Prostate gland (tissue), 2 donors: ENCODE measurements at regions not wholly inside any gene's neighbourhood (a gene's known extent, or its start where the extent isn't known, plus 50 kb on each side); places are given as distances from the start of the nearest gene placed in this dataset.

Source experiments
- POLR2A ChIP-seq: fragments of 450-650 bp; IDR thresholded peaks from one replicate; pipeline ENCODE4 v1.6.1; 2016; ENCODE audit warnings: antibody characterized with exemption, mild to moderate bottlenecking
- TF ChIP-seq, protein P1 (sequence below), 4 experiments: fragments of 200-600 bp in 2 of 4; fragments of 450-650 bp in 2 of 4; sonication (generic) in 2 of 4; IDR thresholded peaks; 1 replicate in 3 of 4; 2 replicates in 1 of 4; pipeline ENCODE4 v1.5.1; 2016 to 2019; ENCODE audit warnings: antibody characterized with exemption in 4 of 4, mild to moderate bottlenecking in 2 of 4, moderate library complexity in 2 of 4

DNA sequence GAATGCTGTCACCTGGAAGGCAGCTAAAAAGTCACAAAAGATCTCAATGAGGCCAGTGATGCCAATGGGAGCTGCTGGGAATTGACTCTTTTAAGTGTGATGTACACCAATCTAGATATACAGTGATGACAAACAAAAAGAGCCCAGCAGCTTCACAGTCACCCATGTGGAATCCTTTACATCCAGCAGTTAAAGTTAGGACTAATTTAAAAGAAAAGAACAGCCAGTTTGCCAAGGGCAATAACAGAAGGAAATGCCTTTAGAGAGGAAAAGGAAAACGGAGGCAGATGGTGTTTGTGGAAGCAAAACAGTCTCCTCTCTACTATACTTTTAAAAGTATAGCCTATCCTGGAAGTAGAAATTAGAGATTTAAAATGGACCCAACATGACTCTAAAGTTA, 873.5 kb downstream of the EPHA7 start:
- TF ChIP-seq, protein P1, sequence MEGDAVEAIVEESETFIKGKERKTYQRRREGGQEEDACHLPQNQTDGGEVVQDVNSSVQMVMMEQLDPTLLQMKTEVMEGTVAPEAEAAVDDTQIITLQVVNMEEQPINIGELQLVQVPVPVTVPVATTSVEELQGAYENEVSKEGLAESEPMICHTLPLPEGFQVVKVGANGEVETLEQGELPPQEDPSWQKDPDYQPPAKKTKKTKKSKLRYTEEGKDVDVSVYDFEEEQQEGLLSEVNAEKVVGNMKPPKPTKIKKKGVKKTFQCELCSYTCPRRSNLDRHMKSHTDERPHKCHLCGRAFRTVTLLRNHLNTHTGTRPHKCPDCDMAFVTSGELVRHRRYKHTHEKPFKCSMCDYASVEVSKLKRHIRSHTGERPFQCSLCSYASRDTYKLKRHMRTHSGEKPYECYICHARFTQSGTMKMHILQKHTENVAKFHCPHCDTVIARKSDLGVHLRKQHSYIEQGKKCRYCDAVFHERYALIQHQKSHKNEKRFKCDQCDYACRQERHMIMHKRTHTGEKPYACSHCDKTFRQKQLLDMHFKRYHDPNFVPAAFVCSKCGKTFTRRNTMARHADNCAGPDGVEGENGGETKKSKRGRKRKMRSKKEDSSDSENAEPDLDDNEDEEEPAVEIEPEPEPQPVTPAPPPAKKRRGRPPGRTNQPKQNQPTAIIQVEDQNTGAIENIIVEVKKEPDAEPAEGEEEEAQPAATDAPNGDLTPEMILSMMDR (IDR thresholded peaks at IDR 0.05): no peak
- TF ChIP-seq POLR2A: no peak
